NB4 (cell line): ENCODE measurements at regions not wholly inside any gene's neighbourhood (a gene's known extent, or its start where the extent isn't known, plus 50 kb on each side); places are given as distances from the start of the nearest gene placed in this dataset.

Experiments used
- POLR2A ChIP-seq: IDR thresholded peaks from 2 replicates; pipeline ENCODE4 v1.6.1; 2011; ENCODE audit warnings: mild to moderate bottlenecking; ENCODE audit not compliant: insufficient read length; ENCODE audit errors: extremely low read depth
- TF ChIP-seq, protein P1 (sequence below): IDR thresholded peaks from one replicate; pipeline ENCODE4 v1.5.1; 2012; ENCODE audit warnings: low read depth, low read length
- TF ChIP-seq, protein P2 (sequence below): IDR thresholded peaks from 2 replicates; pipeline ENCODE4 v1.6.1; 2011; ENCODE audit warnings: low read depth, low read length

DNA sequence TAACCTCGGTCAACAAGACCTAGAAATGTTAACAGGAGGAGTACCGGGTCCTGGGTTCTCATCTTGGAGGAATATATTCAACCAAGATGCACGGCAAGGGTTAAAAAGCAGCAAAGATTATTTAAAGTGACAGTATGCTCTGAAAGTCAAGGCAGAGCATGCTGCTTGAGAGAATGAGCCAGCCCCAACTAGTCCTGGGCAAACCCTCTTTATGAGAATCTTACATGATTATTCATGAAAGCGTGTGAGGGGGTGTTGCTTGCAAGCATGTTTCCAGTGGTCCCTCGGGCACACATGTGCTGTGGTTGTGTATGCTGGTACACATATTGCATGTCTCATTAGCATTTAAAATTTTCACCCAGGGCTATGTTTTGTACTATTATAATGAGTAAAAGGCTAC is 1445.6 kb downstream of the SI start:
- TF ChIP-seq, protein P1, sequence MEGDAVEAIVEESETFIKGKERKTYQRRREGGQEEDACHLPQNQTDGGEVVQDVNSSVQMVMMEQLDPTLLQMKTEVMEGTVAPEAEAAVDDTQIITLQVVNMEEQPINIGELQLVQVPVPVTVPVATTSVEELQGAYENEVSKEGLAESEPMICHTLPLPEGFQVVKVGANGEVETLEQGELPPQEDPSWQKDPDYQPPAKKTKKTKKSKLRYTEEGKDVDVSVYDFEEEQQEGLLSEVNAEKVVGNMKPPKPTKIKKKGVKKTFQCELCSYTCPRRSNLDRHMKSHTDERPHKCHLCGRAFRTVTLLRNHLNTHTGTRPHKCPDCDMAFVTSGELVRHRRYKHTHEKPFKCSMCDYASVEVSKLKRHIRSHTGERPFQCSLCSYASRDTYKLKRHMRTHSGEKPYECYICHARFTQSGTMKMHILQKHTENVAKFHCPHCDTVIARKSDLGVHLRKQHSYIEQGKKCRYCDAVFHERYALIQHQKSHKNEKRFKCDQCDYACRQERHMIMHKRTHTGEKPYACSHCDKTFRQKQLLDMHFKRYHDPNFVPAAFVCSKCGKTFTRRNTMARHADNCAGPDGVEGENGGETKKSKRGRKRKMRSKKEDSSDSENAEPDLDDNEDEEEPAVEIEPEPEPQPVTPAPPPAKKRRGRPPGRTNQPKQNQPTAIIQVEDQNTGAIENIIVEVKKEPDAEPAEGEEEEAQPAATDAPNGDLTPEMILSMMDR: no peak
- no peak for TF ChIP-seq POLR2A
- TF ChIP-seq, protein P2, sequence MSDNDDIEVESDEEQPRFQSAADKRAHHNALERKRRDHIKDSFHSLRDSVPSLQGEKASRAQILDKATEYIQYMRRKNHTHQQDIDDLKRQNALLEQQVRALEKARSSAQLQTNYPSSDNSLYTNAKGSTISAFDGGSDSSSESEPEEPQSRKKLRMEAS: no peak
